ENCODE measurements at regions not wholly inside any gene's neighbourhood (a gene's known extent, or its start where the extent isn't known, plus 50 kb on each side); places are given as distances from the start of the nearest gene placed in this dataset.

DNA sequence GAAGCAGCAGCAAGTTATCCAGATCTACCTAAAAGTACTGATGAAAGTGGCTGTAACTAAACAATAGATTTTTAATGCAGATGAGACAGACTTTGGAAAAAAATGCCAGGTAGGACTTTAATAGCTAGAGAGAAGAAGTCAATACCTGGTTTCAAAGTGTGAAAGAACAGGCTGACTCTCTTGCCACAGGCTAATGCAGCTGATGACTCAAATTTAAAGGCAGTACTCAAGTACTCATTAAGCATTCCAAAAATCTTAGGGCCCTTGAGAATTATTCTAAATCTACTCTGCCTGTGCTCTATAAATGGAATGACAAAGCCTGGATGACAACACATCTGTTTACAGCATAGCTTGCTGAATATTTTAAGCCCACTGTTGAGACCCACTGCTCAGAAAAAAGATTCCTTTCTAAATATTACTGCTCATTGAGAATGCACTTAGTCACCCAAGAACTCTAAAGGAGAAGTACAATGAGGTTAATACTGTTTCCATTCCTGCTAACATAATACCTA lies 68.6 kb upstream of the SYT1 start:
- DNase-seq, result no peak

- DNase-seq, result no peak
Measured at GRCh38 chr12:78797196-78797931, 67.2 kb upstream of the SYT1 start.

DNA sequence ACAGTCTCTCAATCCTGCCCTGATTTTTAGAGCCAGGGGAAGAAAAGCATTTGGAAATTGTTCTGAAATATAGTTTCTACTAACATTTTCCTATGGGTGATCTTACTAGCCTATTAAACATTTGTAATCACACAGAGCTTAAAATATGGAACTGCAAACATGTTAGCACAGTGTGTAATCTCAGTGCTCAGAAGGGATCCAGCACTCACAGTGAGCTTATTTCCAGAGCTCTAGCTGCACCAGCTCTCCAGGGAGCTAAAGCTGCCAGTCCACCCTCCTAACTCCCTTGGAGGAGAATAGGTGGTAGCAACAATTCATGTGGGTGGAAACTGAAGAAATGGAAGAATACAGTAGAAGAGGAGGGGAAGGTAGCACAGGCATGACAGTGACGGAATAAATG lies 64.9 kb upstream of the SYT1 start:
- DNase-seq, result no peak

DNA sequence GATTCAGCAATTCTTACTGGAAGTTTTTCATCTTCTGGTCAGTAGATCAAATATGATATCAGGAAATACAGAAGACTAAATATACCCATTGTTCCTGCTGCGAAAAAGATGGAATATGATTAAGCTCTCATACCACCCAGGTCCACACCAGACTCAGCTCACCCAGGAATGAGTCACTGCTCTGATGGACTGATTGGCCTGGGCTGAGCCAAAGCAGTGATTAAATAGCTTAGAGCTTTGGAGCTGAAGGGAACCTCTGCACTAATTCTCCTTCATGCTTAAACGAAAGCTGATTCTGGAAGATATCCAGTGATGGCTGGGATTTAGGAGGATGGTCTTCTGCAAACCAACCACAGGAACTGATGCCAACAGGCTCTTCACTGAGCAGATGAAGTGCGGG lies 62.0 kb upstream of the SYT1 start:
- DNase-seq, result no peak

- DNase-seq, result no peak
Measured at GRCh38 chr12:78804262-78804661, 60.3 kb upstream of the SYT1 start.

Measured in NCI-H2029 treated with DMSO at 0.1 percent for 48 hours (cell line).